Gastroesophageal sphincter (tissue), 3 donors: ENCODE measurements at regions not wholly inside any gene's neighbourhood (a gene's known extent, or its start where the extent isn't known, plus 50 kb on each side); places are given as distances from the start of the nearest gene placed in this dataset.

Source experiments
- EP300 ChIP-seq: sonication (generic); formaldehyde crosslinking; IDR thresholded peaks from one replicate; pipeline ENCODE4 v1.6.1; 2017; ENCODE audit warnings: antibody characterized with exemption, mild to moderate bottlenecking
- POLR2A ChIP-seq, 2 donors: fragments of 450-650 bp; IDR thresholded peaks; one replicate each; pipeline ENCODE4 v1.6.1; 2017; ENCODE audit warnings: antibody characterized with exemption in 2 of 2, mild to moderate bottlenecking in 2 of 2, moderate library complexity in 1 of 2
- POLR2AphosphoS5 ChIP-seq: sonication (generic); formaldehyde crosslinking; IDR thresholded peaks from one replicate; pipeline ENCODE4 v1.6.1; 2017; ENCODE audit warnings: antibody characterized with exemption
- TF ChIP-seq, protein P1 (sequence below), 4 experiments: fragments of 200-600 bp in 2 of 4; fragments of 450-650 bp in 2 of 4; sonication (generic) in 1 of 4; IDR thresholded peaks; one replicate each; pipeline ENCODE4 v1.5.1; 2017 to 2019; ENCODE audit warnings: antibody characterized with exemption in 4 of 4, mild to moderate bottlenecking in 2 of 4, moderate library complexity in 2 of 4

DNA sequence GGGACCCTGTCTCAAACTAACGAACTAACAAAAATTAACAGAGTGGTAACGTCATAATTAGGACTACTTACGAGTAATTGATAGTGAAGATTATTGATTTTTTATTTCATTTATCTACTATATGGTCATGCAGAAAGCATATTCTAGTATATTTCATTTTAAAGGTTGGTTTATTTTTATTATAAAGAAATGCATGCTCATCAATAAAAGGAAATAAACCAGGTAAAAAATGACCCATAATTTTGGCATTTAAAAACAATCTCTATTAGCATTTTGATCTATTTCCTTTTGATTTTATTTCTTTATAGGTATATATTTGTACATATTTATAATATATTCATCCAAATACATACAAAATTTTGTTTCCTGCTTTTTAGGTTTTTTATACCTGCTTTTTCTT, 401.4 kb upstream of the ID4 start:
- TF ChIP-seq, protein P1, sequence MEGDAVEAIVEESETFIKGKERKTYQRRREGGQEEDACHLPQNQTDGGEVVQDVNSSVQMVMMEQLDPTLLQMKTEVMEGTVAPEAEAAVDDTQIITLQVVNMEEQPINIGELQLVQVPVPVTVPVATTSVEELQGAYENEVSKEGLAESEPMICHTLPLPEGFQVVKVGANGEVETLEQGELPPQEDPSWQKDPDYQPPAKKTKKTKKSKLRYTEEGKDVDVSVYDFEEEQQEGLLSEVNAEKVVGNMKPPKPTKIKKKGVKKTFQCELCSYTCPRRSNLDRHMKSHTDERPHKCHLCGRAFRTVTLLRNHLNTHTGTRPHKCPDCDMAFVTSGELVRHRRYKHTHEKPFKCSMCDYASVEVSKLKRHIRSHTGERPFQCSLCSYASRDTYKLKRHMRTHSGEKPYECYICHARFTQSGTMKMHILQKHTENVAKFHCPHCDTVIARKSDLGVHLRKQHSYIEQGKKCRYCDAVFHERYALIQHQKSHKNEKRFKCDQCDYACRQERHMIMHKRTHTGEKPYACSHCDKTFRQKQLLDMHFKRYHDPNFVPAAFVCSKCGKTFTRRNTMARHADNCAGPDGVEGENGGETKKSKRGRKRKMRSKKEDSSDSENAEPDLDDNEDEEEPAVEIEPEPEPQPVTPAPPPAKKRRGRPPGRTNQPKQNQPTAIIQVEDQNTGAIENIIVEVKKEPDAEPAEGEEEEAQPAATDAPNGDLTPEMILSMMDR (IDR thresholded peaks at IDR 0.05): no peak
- no peak for TF ChIP-seq POLR2AphosphoS5
- TF ChIP-seq POLR2A (IDR thresholded peaks at IDR 0.05): no peak
- TF ChIP-seq EP300: no peak
